Motor neuron (in vitro differentiated cells): ENCODE measurements at regions not wholly inside any gene's neighbourhood (a gene's known extent, or its start where the extent isn't known, plus 50 kb on each side); places are given as distances from the start of the nearest gene placed in this dataset.

Experiments
- ATAC-seq, 8 experiments: fragments of 200-7000 bp; cut with Tn5 transposase; replicated peaks in 6 of 8; 2 replicates each; pipeline ENCODE4 v1.8.0; 2021; ENCODE audit warnings: mild to moderate bottlenecking in 8 of 8, moderate library complexity in 8 of 8
- H3K27ac ChIP-seq, 2 donors: fragments of 250-450 bp; sonication (Bioruptor Pico); 2 replicates each; pipeline ENCODE4 v1.9.0; 2021; ENCODE audit warnings: antibody characterized with exemption in 2 of 2, mild to moderate bottlenecking in 2 of 2, moderate library complexity in 1 of 2
- H3K4me1 ChIP-seq, 2 donors: fragments of 250-450 bp; sonication (Bioruptor Pico); replicated peaks in 1 of 2; 2 replicates each; pipeline ENCODE4 v1.6.1; 2021; ENCODE audit warnings: antibody characterized with exemption in 2 of 2, mild to moderate bottlenecking in 2 of 2, moderate library complexity in 1 of 2
- H3K4me3 ChIP-seq, 5 donors: fragments of 250-450 bp; sonication (Bioruptor Pico); 2 replicates each; pipeline ENCODE4 v1.9.0; 2021; ENCODE audit warnings: antibody characterized with exemption in 5 of 5, mild to moderate bottlenecking in 5 of 5, moderate library complexity in 4 of 5
- WGBS, 10 experiments: fragments of 450-650 bp; shearing (Covaris generic); methylation state at CpG; one replicate each; pipeline ENCODE4 v1.0.0; 2022; 5-methylcytosine and 5-hydroxymethylcytosine counted together
- in situ Hi-C, 9 experiments: fragments of 400-800 bp; cut with MboI; loops; one replicate each; pipeline ENCODE4 v1.15.0; 2021; ENCODE audit warnings: low sequenced_read_pairs in 9 of 9, low pct_unique_long_range_greater_than_20kb in 2 of 9; ENCODE audit not compliant: unreplicated experiment in 9 of 9

- ATAC-seq, result peak in 5 of 8 experiments; percentile 61 to 93 (median 76)
- WGBS, 10 experiments, result 14 to 100% (median 43%) methylated on average over 1 to 2 of the region's 3 CpGs; no CpG with 5 or more reads in 1 of the 10 experiments
- Histone ChIP-seq H3K27ac (no peak overlapping the region), H3K4me3 (no peak overlapping the region), H3K4me1 (no peaks in the 10 kb centered on the region)
- in situ Hi-C loops, result no loop called here
Observed at GRCh38 chr5:134063188-134063820, 51.2 kb upstream of the TCF7 start.

GRCh38 chr5:134059758-134060495, 54.6 kb upstream of the TCF7 start:
- Histone ChIP-seq H3K4me1 (no peaks in the 10 kb centered on the region), H3K27ac (no peak overlapping the region), H3K4me3 (no peak overlapping the region)
- in situ Hi-C loops, result no loop called here
- ATAC-seq, result no peak
- 47 to 96% (median 88%) methylated on average over 1 to 7 of the region's 8 CpGs; no CpG with 5 or more reads in 1 of the 10 experiments for WGBS, 10 experiments

- no peak overlapping the region for H3K27ac ChIP-seq
- in situ Hi-C loops, result no loop called here
- 23 to 94% (median 79%) methylated on average over 1 to 3 of the region's 5 CpGs; no CpG with 5 or more reads in 6 of the 10 experiments for whole genome bisulfite sequencing, 10 experiments
- peaks cover 5 to 9% of the 10 kb centered on the region in 2 donors for H3K4me1 ChIP-seq
- no peak for ATAC-seq
- H3K4me3 ChIP-seq, result no peak overlapping the region
Observed at GRCh38 chr5:134055015-134055414, 50.2 kb upstream of the VDAC1 start.
